OCI-LY3 (cell line): ENCODE measurements at regions not wholly inside any gene's neighbourhood (a gene's known extent, or its start where the extent isn't known, plus 50 kb on each side); places are given as distances from the start of the nearest gene placed in this dataset.

ENCODE experiments used
- H2AFZ ChIP-seq: fragments of 200-600, 300-600 bp; shearing (Covaris generic); 2 replicates; pipeline ENCODE4 v1.6.0; 2014; ENCODE audit warnings: antibody characterized with exemption, low read depth, low read length
- H3K27ac ChIP-seq: fragments of 200-600, 300-600 bp; sonication (generic); 2 replicates; pipeline ENCODE4 v1.5.1; 2014; ENCODE audit warnings: mild to moderate bottlenecking, low read length, moderate library complexity, mixed read lengths
- H3K27me3 ChIP-seq: fragments of 200-600, 300-600 bp; sonication (generic); 2 replicates; pipeline ENCODE4 v1.6.1; 2014; ENCODE audit warnings: low read depth, low read length, mixed read lengths
- H3K36me3 ChIP-seq: fragments of 200-600, 300-600 bp; sonication (generic); replicated peaks from 2 replicates; pipeline ENCODE3; 2014; ENCODE audit warnings: low read depth, low read length, mixed read lengths
- H3K4me1 ChIP-seq: fragments of 300-600, 200-600 bp; sonication (generic); 2 replicates; pipeline ENCODE4 v1.6.1; 2014; ENCODE audit warnings: low read length, mixed read lengths
- H3K4me2 ChIP-seq: fragments of 200-600, 300-600 bp; sonication (generic); 2 replicates; pipeline ENCODE4 v1.6.1; 2014; ENCODE audit warnings: low read length, mixed read lengths
- H3K4me3 ChIP-seq: fragments of 300-600, 200-600 bp; sonication (generic); 2 replicates; pipeline ENCODE4 v1.5.1; 2014; ENCODE audit warnings: antibody characterized with exemption, mild to moderate bottlenecking, low read length, moderate library complexity
- H3K79me2 ChIP-seq: fragments of 300-600, 200-600 bp; shearing (Covaris generic); 2 replicates; pipeline ENCODE4 v1.6.1; 2014; ENCODE audit warnings: mild to moderate bottlenecking, low read length, mixed read lengths
- H3K9ac ChIP-seq: fragments of 300-600, 200-600 bp; shearing (Covaris generic); 2 replicates; pipeline ENCODE4 v1.6.0; 2014; ENCODE audit warnings: mild to moderate bottlenecking, low read length, moderate library complexity
- H3K9me3 ChIP-seq: fragments of 200-600, 300-600 bp; shearing (Covaris generic); 2 replicates; pipeline ENCODE4 v1.6.1; 2014; ENCODE audit warnings: low read length, mixed read lengths; ENCODE audit not compliant: insufficient read depth
- H4K20me1 ChIP-seq: fragments of 200-600, 300-600 bp; sonication (generic); 2 replicates; pipeline ENCODE4 v1.6.1; 2016; ENCODE audit warnings: low read length, mixed read lengths; ENCODE audit not compliant: insufficient read depth
- EZH2phosphoT487 ChIP-seq: fragments of 200-600 bp; shearing (Covaris generic); IDR thresholded peaks from 2 replicates; pipeline ENCODE4 v1.6.1; 2018; ENCODE audit warnings: antibody characterized with exemption, mixed run types, low read depth
- TF ChIP-seq, protein P1 (sequence below): fragments of 200-600, 300-600 bp; sonication (generic); IDR thresholded peaks from 2 replicates; pipeline ENCODE4 v1.5.1; 2014; ENCODE audit warnings: antibody characterized with exemption, low read length, low read depth

DNA sequence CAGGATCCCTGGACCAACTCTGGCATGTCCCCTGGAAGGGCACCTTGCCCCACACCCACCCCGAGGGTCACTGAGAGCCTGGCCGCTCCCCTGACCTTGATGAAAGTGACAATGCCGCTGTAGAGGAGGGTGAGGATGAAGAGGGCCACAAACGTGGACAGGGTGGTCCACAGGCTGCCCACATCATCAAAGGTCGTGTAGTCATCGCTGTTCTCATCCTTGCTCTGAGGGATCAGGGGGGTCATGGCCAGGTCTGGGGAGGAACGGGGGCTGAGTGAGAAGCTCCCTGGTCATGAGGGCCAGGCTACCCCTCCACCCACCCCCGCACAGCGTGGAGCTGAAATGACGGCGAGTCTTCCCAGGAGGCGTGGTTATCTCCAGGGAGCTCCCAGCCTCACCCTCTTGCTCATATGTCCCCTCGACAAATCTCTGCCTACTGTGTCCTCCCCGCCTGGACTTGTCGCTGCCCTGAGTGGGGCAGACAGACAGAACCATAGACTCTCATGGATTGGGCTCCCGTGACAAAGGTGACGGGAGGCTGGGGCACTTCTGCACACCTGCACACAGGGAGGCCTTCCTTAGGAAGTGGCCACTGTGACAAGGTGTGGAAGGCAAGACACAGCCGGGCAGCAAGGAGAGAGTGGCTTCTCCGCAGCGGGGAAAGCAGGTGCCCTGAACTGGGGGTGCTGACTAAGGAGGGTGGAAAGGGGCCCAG is 311.1 kb downstream of the TMEM121 start:
- Histone ChIP-seq H3K4me3 (no peak overlapping the region), H3K4me1 (no peaks in the 10 kb centered on the region), H3K9ac (no peak overlapping the region), H3K27me3 (no peaks in the 10 kb centered on the region), H2AFZ (no peak overlapping the region), H3K9me3 (no peaks in the 10 kb centered on the region), H3K4me2 (no peak overlapping the region), H3K79me2 (no peaks in the 10 kb centered on the region), H3K36me3 (no peaks in the 10 kb centered on the region), H4K20me1 (no peaks in the 10 kb centered on the region), H3K27ac (no peak overlapping the region)
- no peak for TF ChIP-seq EZH2phosphoT487
- TF ChIP-seq, protein P1, sequence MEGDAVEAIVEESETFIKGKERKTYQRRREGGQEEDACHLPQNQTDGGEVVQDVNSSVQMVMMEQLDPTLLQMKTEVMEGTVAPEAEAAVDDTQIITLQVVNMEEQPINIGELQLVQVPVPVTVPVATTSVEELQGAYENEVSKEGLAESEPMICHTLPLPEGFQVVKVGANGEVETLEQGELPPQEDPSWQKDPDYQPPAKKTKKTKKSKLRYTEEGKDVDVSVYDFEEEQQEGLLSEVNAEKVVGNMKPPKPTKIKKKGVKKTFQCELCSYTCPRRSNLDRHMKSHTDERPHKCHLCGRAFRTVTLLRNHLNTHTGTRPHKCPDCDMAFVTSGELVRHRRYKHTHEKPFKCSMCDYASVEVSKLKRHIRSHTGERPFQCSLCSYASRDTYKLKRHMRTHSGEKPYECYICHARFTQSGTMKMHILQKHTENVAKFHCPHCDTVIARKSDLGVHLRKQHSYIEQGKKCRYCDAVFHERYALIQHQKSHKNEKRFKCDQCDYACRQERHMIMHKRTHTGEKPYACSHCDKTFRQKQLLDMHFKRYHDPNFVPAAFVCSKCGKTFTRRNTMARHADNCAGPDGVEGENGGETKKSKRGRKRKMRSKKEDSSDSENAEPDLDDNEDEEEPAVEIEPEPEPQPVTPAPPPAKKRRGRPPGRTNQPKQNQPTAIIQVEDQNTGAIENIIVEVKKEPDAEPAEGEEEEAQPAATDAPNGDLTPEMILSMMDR: no peak

DNA sequence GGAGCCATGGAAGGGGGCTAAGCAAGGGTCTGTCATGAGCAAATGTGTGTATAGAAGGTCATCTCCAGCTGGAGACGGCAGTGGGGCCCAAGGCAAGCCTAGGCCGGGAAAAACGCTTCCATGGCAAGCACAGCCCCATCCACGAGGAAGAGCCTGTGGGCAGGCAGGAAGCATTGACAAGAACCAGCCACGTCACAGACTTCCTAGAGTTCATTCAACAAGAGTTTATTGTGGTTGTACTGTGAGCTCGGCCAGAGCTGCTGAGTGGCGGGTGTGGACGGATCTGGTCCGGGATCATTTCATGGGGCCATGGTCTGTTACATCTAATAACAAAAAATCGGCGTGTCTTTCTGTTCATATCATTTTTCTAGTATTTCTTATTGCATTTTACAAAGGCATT is 311.7 kb downstream of the TMEM121 start:
- Histone ChIP-seq H3K79me2 (no peaks in the 10 kb centered on the region), H3K4me1 (no peaks in the 10 kb centered on the region), H3K27me3 (no peaks in the 10 kb centered on the region), H3K9ac (no peak overlapping the region), H3K9me3 (no peaks in the 10 kb centered on the region), H2AFZ (no peak overlapping the region), H3K4me2 (no peak overlapping the region), H4K20me1 (no peaks in the 10 kb centered on the region), H3K27ac (no peak overlapping the region), H3K4me3 (no peak overlapping the region), H3K36me3 (no peaks in the 10 kb centered on the region)
- TF ChIP-seq, protein P1: no peak
- no peak for TF ChIP-seq EZH2phosphoT487

DNA sequence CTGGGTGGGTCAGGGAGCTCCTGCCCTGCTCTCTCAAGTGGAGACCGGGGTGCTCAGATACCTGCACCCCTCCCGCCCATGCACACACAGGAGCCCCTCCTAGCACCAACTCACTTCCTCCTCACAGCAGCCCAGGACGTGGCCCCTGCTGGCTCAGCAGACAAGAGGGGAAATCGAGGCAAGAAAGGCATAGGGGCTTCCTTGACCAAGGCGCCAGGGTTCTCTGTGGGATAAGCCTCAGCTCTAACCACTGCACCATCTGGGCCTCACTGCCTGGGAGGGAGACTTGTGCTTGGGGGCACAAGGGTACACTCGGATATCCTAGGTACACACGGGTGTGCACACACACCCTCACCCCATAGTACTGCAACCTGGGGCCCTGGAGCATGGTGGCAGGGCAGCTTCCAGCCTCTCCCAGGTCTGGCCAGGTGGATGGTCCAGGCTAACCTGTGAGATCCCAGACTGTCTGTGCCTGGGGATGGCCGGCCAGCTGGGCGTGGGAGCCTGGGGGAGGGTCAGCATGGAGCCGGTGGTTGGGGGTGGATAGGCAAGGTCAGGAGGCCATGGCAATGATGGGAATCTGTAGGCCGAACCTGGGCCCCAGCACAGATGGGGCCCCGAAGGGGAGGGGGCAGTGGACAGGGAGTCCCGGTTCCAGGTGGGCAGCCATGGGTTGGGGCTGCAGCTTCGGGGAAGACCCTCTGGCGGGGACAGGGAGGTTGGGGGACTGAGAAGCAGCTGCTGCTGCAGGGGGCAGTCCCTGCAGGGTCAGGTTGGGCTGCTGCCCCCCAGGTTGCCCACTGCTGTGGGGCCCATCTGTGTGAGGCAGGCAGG is 312.4 kb downstream of the TMEM121 start:
- H2AFZ ChIP-seq: no peak overlapping the region
- no peak overlapping the region for H3K4me3 ChIP-seq
- TF ChIP-seq, protein P1: no peak
- no peak for TF ChIP-seq EZH2phosphoT487
- H3K4me2 ChIP-seq: no peak overlapping the region
- H3K4me1 ChIP-seq: no peaks in the 10 kb centered on the region
- H3K27me3 ChIP-seq: no peaks in the 10 kb centered on the region
- H3K9ac ChIP-seq: no peak overlapping the region
- H3K36me3 ChIP-seq: peaks cover 3% of the 10 kb centered on the region
- H3K27ac ChIP-seq: no peak overlapping the region
- H3K9me3 ChIP-seq: no peaks in the 10 kb centered on the region
- H4K20me1 ChIP-seq: no peaks in the 10 kb centered on the region
- H3K79me2 ChIP-seq: no peaks in the 10 kb centered on the region
